Peyer's patch (tissue), 4 donors: ENCODE measurements at regions not wholly inside any gene's neighbourhood (a gene's known extent, or its start where the extent isn't known, plus 50 kb on each side); places are given as distances from the start of the nearest gene placed in this dataset.

Source experiments
- POLR2A ChIP-seq, 2 donors: fragments of 450-650 bp; IDR thresholded peaks; one replicate each; pipeline ENCODE4 v1.5.1; 2017; ENCODE audit warnings: antibody characterized with exemption in 2 of 2, mild to moderate bottlenecking in 2 of 2, moderate library complexity in 2 of 2
- TF ChIP-seq, protein P1 (sequence below), 6 experiments: fragments of 450-650 bp in 4 of 6; fragments of 200-600 bp in 2 of 6; sonication (generic) in 1 of 6; IDR thresholded peaks; one replicate each; pipeline ENCODE4 v1.5.1; 2017 to 2019; ENCODE audit warnings: antibody characterized with exemption in 6 of 6, mild to moderate bottlenecking in 3 of 6, moderate library complexity in 1 of 6

DNA sequence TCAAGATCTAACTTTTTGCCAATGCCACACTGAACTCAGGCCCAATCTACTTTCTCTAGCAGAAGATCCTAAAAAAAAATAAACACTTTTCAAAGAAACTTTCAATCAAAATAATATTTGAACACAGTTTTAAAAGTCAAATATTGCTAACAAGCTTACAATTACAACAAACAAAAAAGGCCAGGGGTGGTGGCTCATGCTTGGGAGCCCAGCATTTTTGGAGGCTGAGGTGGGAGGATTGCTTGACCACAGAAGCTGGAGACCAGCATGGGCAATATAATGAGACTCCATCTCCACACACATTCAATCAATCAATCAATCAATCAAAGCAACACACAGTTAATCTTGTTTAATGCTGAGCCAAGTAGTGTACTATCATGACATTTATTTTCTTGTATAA, 149.2 kb downstream of the CYP26A1 start:
- TF ChIP-seq, protein P1, sequence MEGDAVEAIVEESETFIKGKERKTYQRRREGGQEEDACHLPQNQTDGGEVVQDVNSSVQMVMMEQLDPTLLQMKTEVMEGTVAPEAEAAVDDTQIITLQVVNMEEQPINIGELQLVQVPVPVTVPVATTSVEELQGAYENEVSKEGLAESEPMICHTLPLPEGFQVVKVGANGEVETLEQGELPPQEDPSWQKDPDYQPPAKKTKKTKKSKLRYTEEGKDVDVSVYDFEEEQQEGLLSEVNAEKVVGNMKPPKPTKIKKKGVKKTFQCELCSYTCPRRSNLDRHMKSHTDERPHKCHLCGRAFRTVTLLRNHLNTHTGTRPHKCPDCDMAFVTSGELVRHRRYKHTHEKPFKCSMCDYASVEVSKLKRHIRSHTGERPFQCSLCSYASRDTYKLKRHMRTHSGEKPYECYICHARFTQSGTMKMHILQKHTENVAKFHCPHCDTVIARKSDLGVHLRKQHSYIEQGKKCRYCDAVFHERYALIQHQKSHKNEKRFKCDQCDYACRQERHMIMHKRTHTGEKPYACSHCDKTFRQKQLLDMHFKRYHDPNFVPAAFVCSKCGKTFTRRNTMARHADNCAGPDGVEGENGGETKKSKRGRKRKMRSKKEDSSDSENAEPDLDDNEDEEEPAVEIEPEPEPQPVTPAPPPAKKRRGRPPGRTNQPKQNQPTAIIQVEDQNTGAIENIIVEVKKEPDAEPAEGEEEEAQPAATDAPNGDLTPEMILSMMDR (IDR thresholded peaks at IDR 0.05) = no peak
- no peak for TF ChIP-seq POLR2A (IDR thresholded peaks at IDR 0.05)
